Neural cell (in vitro differentiated cells): ENCODE measurements at regions not wholly inside any gene's neighbourhood (a gene's known extent, or its start where the extent isn't known, plus 50 kb on each side); places are given as distances from the start of the nearest gene placed in this dataset.

Source experiments
- H2AFZ ChIP-seq: fragments of 200-600, 300-800 bp; sonication (generic), shearing (Covaris generic); 2 replicates; pipeline ENCODE4 v1.6.0; 2014; ENCODE audit warnings: low read depth, mild to moderate bottlenecking, antibody characterized with exemption, low read length, moderate library complexity
- H3F3A ChIP-seq: fragments of 200-600 bp; shearing (Covaris generic); 2 replicates; pipeline ENCODE4 v1.6.1; 2016; ENCODE audit warnings: mild to moderate bottlenecking, moderate library complexity, mixed read lengths, antibody characterized with exemption, low read length; ENCODE audit not compliant: insufficient read depth, poor library complexity, severe bottlenecking
- H3K27ac ChIP-seq: fragments of 200-600, 300-800 bp; sonication (generic), shearing (Covaris generic); 2 replicates; pipeline ENCODE4 v1.5.1; 2014; ENCODE audit warnings: mild to moderate bottlenecking, low read length, moderate library complexity
- H3K27me3 ChIP-seq: fragments of 300-800, 200-600 bp; sonication (generic), shearing (Covaris generic); 2 replicates; pipeline ENCODE4 v1.6.0; 2014; ENCODE audit warnings: mild to moderate bottlenecking, low read depth, low read length, moderate library complexity; ENCODE audit not compliant: insufficient read depth
- H3K36me3 ChIP-seq: fragments of 300-800, 200-600 bp; sonication (generic), shearing (Covaris generic); 2 replicates; pipeline ENCODE4 v1.5.1; 2014; ENCODE audit warnings: mild to moderate bottlenecking, antibody characterized with exemption, low read length, moderate library complexity; ENCODE audit not compliant: insufficient read depth
- H3K4me2 ChIP-seq: fragments of 300-800, 200-600 bp; sonication (generic), shearing (Covaris generic); 2 replicates; pipeline ENCODE4 v1.6.0; 2014; ENCODE audit warnings: mild to moderate bottlenecking, low read length
- H3K4me3 ChIP-seq: fragments of 300-800, 200-600 bp; sonication (generic), shearing (Covaris generic); 2 replicates; pipeline ENCODE4 v1.5.1; 2014; ENCODE audit warnings: mild to moderate bottlenecking, low read length, moderate library complexity
- H3K79me2 ChIP-seq: fragments of 200-600 bp; shearing (Covaris generic); replicated peaks from 2 replicates; pipeline ENCODE4 v1.6.0; 2014; ENCODE audit warnings: mild to moderate bottlenecking, low read length, moderate library complexity; ENCODE audit not compliant: insufficient read depth
- H3K9ac ChIP-seq: fragments of 300-800, 200-600 bp; sonication (generic), shearing (Covaris generic); 2 replicates; pipeline ENCODE4 v1.6.1; 2016; ENCODE audit warnings: mild to moderate bottlenecking, low read length, mixed read lengths
- H3K9me2 ChIP-seq: fragments of 200-600 bp; shearing (Covaris generic); 2 replicates; pipeline ENCODE4 v1.6.1; 2016; ENCODE audit warnings: mild to moderate bottlenecking, low read length, mixed read lengths; ENCODE audit not compliant: insufficient read depth
- H3K9me3 ChIP-seq: fragments of 200-600, 300-800 bp; sonication (generic), shearing (Covaris generic); 2 replicates; pipeline ENCODE4 v1.6.1; 2016; ENCODE audit warnings: mild to moderate bottlenecking, mixed run types, low read length, moderate library complexity, mixed read lengths
- H4K20me1 ChIP-seq: fragments of 200-600 bp; shearing (Covaris generic); 2 replicates; pipeline ENCODE4 v1.6.1; 2016; ENCODE audit warnings: mild to moderate bottlenecking, mixed run types; ENCODE audit not compliant: insufficient read depth
- CTCF ChIP-seq: fragments of 450-650 bp; IDR thresholded peaks from 2 replicates; pipeline ENCODE4 v1.5.1; 2014; ENCODE audit warnings: antibody characterized with exemption, mild to moderate bottlenecking, moderate library complexity; ENCODE audit not compliant: poor library complexity, severe bottlenecking
- EP300 ChIP-seq: fragments of 450-650 bp; conservative IDR thresholded peaks from 2 replicates; pipeline ENCODE4 v1.6.1; 2014; ENCODE audit warnings: antibody characterized with exemption, mild to moderate bottlenecking, moderate library complexity; ENCODE audit not compliant: poor library complexity, severe bottlenecking
- EZH2 ChIP-seq: fragments of 200-600, 300-800 bp; shearing (Covaris generic), sonication (generic); IDR thresholded peaks from 2 replicates; pipeline ENCODE4 v1.6.1; 2014; ENCODE audit warnings: antibody characterized with exemption, low read length, borderline replicate concordance, mild to moderate bottlenecking; ENCODE audit not compliant: insufficient read depth, poor library complexity, severe bottlenecking
- MXI1 ChIP-seq: fragments of 450-650 bp; conservative IDR thresholded peaks from 2 replicates; pipeline ENCODE4 v1.6.1; 2014; ENCODE audit warnings: antibody characterized with exemption, mild to moderate bottlenecking; ENCODE audit not compliant: poor library complexity, severe bottlenecking
- POLR2AphosphoS5 ChIP-seq: IDR thresholded peaks from 2 replicates; pipeline ENCODE4 v1.6.1; 2012
- RAD21 ChIP-seq: fragments of 450-650 bp; conservative IDR thresholded peaks from 2 replicates; pipeline ENCODE4 v1.6.1; 2014; ENCODE audit warnings: antibody characterized with exemption, mild to moderate bottlenecking, moderate library complexity
- REST ChIP-seq: IDR thresholded peaks from 2 replicates; pipeline ENCODE4 v1.6.1; 2012; ENCODE audit warnings: borderline replicate concordance
- SMC3 ChIP-seq: fragments of 450-650 bp; conservative IDR thresholded peaks from 2 replicates; pipeline ENCODE4 v1.6.1; 2014; ENCODE audit warnings: antibody characterized with exemption, mild to moderate bottlenecking, moderate library complexity; ENCODE audit not compliant: poor library complexity
- TAF1 ChIP-seq: IDR thresholded peaks from 2 replicates; pipeline ENCODE4 v1.6.1; 2012; ENCODE audit warnings: low read depth

GRCh38 chr12:91983935-91984334 lies 161.7 kb downstream of the BTG1 start:
- Histone ChIP-seq H3F3A (no peaks in the 10 kb centered on the region), H3K9me3 (no peaks in the 10 kb centered on the region), H3K27ac (no peak overlapping the region), H4K20me1 (no peaks in the 10 kb centered on the region), H3K4me3 (no peak overlapping the region), H2AFZ (no peak overlapping the region), H3K36me3 (no peaks in the 10 kb centered on the region), H3K27me3 (no peaks in the 10 kb centered on the region), H3K9ac (no peak overlapping the region), H3K4me2 (no peak overlapping the region), H3K9me2 (no peaks in the 10 kb centered on the region), H3K79me2 (no peaks in the 10 kb centered on the region)
- no peak for TF ChIP-seq SMC3
- no peak for TF ChIP-seq MXI1
- no peak for TF ChIP-seq RAD21
- no peak for TF ChIP-seq CTCF
- no peak for TF ChIP-seq TAF1
- TF ChIP-seq REST, result no peak
- TF ChIP-seq POLR2AphosphoS5, result no peak
- no peak for TF ChIP-seq EP300
- TF ChIP-seq EZH2, result no peak

GRCh38 chr12:91982946-91983345 lies 162.7 kb downstream of the BTG1 start:
- no peak overlapping the region for H3K4me2 ChIP-seq
- H3K27me3 ChIP-seq, result no peaks in the 10 kb centered on the region
- no peaks in the 10 kb centered on the region for H3K79me2 ChIP-seq
- no peak overlapping the region for H3K27ac ChIP-seq
- no peak overlapping the region for H3K9ac ChIP-seq
- no peaks in the 10 kb centered on the region for H4K20me1 ChIP-seq
- H3K4me3 ChIP-seq, result no peak overlapping the region
- TF ChIP-seq EZH2 (no peak), EP300 (no peak), TAF1 (no peak), POLR2AphosphoS5 (no peak), RAD21 (no peak), CTCF (no peak), SMC3 (no peak), MXI1 (no peak), REST (no peak)
- H2AFZ ChIP-seq, result no peak overlapping the region
- H3F3A ChIP-seq, result no peaks in the 10 kb centered on the region
- no peaks in the 10 kb centered on the region for H3K9me2 ChIP-seq
- no peaks in the 10 kb centered on the region for H3K36me3 ChIP-seq
- H3K9me3 ChIP-seq, result no peaks in the 10 kb centered on the region
